NCI-H82 treated with DMSO at 0.1 percent for 48 hours (cell line): ENCODE measurements at regions not wholly inside any gene's neighbourhood (a gene's known extent, or its start where the extent isn't known, plus 50 kb on each side); places are given as distances from the start of the nearest gene placed in this dataset.

Experiments
- DNase-seq: peaks from one replicate; lab custom pipeline; 2025; ENCODE audit not compliant: unreplicated experiment; lab: John Stamatoyannopoulos, UW

DNA sequence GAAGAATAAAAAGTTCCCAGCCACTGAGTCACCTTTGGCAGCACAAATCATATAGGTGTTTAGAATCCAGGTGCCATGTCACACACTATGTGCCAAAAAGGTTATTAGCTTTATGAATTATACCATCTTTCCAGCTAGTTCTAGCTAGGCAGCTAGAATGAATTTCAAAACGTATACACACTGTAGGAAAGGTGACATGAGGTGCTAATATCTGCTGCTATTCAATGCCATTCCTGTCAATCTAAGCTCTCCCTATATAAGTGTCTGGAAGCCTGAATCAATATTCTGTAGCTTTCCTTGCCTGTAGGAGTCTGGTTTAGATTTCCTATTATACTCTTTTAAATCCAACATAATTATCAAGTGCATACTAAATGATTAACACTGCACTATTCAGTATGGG, 868.6 kb downstream of the GATA3 start:
- no peak for DNase-seq

DNA sequence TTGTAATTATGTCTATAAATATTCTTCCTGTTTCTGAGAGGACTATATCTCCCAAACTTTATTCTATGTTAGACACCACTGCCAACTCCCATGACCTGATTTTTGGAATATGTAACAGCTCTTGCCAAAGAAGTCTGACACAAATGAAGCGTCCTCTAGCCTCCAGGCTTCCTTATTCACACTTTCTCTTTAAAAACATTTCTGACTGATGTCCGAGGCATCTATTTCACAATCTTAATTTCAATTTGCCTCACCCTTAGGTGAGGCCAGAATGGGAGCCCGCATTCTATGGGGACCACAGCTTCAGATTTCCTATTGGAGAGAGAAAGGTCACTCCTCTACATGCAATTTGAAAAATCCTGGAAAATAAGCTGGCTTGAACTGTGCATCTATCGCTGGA, 873.2 kb downstream of the GATA3 start:
- no peak for DNase-seq

DNA sequence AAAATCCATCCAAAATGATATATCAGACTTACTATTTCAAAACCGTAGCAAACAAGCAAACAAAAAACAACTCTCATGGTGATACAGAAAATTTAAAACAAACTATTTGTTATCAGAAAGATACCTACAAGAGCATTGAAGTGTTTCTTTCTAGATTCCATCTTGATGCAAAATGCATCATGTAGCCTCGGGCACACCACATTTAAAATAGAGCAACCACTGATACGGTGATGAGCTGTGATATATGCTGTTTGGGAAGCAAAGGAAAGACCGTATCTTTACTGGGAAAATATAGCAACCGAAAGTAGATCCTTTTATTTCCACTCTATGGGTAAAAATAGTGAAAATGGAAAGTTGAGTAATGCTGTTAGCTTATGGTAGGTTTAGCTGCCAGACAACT, 892.0 kb downstream of the GATA3 start:
- DNase-seq = no peak

DNA sequence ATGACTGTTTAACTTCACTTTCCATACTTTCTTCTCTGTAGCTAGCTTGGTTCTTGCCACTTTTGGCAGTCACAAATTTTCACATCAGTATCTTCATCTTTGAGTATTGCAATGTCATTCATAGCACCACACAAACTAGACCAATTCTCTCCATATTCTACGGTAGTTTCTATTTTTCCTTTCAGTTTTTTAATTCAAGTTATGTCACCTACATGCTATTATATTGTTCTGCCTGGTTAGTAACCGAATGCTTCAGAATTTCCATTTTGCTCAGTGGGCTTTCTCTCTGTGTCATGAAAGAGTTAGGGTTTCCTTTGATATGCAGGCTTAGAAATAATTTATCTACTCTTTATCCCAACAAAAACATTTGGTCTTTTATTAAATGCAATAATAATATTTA, 896.5 kb downstream of the GATA3 start:
- no peak for DNase-seq

DNA sequence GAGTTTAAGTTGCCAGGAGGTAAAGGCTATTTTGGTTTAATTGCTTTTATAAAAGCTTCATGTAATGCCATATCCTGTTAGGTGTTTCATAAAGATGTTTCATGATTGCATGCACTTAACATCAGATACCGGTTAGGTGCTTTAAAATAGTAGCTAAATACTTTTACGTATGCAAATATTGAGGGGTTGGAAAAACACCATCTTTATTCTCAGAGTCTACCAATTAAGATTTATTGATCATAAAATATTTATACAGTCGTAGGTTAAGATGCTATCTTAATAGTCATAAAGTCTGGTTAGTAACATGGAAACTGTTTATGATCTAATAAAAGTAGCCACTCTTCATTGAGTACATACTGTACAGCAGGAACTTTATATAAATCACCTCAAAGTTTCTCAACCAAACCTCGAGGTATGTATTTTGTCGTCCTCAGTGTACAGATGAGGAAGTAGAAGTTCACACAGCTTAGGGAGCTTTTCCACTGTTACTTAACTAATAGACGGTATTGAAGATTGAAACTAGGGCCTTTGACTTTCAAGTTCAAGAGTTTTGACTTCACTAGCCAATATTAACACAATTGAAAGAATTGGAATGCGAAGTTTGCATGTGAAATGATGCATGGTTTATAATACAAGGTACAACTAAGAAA, 897.1 kb downstream of the GATA3 start:
- no peak for DNase-seq

DNA sequence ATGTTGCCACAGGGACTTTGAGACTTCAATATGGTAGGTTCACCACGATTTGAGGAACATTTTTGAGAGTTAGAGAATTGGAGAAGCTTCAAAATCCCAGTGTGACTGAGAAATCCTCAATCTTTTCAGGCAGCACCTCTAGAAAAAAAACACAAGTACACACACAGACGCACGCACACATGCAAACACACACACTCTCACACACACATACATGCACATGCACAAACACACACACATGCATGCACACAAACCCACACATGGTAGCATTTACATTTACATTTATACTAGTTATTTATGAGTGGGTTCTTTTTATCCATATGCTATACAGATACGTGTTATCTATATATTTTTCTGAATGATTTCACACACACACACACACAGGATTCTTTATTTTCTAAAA, 901.9 kb downstream of the GATA3 start:
- DNase-seq = no peak

DNA sequence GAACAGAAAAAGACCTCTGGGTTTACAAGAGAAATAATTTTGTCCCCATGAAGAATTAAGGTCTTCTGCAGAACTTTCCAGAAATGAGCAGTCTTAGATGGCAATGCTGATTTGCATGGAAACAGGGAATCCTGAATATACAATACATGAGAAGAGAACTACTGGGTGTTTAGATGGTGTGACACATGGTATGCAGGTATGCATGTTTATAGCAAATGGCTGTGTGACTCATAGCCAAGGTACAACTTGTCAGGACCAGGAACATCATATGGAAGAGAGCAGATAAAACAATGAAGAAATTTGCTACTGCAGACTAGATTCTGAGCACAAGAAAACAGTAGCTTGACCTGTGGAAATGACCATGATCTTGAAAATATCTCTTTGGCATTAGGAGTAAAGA, 907.8 kb downstream of the GATA3 start:
- DNase-seq = no peak

DNA sequence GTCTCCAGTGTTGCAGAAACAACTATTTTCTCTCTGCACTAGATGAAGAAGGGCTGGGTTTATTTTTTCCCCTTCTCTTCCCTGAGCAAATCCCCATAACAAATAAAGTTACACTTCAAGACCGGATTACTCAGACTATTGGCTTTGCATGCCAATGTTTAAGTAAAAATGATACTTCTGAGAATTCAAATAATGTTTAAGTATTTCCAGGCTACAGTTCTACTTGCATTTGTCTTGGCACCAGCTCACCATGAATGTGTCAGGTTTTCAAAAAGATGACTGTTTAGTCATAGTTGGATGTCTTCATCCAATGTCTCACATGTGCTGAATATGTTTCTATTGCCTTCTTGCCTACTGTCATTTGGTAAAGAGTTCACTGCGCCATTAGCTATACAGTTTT, 912.6 kb downstream of the GATA3 start:
- DNase-seq = no peak

DNA sequence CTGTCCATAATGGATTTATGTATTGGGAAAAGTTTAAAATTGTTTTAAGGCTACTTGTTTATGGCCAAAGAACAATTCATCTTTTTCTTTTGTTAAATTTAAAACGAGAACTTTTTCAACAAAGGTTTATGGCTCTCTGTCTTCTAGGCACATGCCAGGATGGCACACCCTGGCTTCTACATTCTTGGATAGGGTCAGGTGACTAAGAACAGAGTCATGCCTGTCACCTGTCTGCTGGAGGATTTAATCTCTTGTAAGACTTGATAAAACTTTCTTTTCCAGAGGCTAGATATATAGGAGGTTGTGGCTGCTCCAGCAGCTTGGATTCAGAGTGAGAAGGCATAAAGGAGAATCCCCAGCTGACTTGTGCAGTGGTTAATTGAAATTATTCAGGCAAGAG, 915.4 kb downstream of the GATA3 start:
- DNase-seq = no peak

DNA sequence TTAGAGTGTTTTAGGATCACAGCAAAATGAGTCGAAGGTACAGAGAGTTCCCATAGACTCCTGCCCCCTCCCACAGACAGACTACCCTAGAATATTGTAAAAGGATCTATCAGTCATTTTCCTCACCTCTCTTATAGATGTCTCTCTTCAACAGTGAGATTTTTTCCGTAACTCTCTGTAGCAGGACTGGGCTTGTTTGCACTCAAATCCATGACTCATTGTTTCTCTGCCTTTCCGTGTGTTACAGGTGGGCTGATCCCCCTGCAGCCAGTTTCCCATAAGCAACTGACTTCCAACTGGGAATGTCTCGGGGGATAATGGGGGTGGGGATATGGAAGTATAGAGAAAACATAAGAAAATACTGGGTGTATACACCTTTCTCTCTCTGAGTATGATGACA, 921.0 kb downstream of the GATA3 start:
- no peak for DNase-seq

DNA sequence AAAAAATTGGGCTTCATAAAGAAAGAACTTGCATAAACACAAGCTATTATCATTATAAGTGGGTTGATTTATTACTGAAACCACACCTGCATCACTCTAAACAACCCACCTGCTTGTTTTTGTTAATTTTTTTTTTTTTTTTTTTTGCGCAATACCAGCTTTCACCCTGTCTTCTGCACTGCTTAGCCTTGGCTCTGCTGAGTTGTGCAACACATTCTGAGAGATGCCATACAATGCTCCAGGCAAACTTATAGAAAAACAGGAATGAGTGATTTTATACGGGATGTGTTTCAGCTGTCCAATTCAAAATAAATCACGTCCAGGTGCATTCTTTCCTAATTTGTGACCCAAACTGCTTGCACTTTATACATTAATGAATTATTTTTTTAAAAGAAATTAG, 923.6 kb downstream of the GATA3 start:
- no peak for DNase-seq

DNA sequence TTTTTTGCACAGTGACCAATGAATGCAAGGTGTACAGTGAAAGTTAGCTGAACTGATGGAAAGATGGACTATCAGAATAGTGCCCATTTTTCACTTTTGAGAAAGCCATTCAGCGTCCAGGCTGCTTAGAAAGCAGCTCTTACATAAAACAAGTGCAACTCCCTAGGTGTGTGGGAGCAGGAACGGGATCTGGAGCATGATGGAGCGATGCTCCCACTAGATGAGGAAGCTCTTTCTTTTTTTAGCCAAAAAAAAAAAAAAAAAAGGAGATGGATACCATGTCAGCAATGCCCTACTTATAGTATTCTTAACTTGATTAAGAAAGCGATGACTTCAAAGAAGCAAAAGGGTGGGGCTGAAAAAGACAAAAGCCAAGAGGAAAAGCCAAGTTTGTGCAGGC, 925.5 kb downstream of the GATA3 start:
- no peak for DNase-seq

DNA sequence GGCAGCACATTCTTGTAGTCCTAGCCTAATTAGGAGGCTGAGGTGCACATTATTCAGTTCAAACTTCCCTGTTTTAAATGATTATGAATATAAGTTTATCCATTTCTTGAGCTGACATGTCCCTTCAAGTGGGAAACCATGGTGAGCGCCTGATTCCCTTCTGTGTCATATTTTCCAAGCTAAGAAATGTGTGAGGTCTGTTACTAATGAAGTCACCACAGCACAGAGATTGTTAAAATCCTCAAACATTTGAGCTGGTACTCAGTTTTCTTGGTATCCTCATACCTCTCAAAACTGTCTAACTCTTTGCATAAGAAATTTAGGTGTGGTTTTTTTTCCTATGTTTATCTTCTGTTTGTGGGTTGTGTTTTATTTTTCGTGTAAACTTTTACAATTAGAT, 926.8 kb downstream of the GATA3 start:
- DNase-seq = no peak

DNA sequence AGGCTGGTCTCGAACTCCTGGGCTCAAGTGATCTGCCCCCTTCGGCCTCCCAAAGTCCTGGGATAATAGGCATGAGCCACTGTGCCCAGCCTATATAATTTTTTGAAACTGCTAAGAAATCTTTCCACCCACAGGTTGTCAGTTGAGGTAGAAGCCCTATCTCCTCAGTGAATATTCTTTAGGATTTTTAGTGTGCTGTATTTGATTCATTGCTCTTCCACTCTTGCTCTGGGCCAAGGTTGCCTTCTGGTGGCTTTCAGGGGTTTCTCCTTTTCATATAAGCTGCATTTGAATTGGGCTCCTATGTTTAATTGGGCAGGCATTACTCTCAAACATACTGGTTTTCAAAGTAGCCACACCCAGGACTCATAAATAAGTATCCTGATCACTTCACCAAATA, 931.2 kb downstream of the GATA3 start:
- no peak for DNase-seq

DNA sequence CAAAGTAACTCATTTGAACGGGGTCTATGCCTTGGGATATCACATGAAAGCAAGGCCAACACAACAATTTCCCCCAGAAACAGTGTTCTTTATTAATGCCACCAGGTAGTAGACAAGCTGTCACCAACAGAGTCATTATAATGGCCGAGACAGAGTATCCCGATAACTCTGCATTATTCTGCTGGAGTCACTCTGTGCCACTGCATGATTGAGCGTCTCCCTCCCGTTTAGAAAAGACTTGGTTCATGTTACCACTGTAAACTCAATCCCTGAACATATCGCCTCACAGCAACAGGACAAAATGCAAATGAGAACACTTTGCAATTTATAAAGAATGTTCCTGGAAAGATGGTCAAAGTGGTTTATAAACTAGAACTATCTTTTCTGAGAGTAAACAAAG, 932.5 kb downstream of the GATA3 start:
- DNase-seq = no peak

DNA sequence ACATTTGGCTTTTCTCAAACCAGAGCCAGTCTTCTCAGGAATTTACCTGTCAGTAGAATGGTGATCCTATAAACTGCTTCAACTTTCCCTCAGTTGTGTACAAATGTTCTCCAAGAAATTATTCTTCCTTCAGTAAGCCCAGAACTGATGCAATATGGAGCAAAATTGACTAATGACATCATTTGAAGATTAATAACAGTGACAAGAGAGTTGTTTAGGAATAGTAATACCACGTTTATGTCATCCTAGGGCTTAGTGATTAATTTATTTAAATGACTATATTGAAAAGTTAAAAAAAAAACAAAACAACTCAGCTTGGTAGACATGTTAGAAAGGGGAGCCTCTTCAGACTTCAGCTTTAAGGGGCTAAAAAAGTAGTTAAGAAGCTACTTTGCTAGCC, 933.2 kb downstream of the GATA3 start:
- DNase-seq = no peak

DNA sequence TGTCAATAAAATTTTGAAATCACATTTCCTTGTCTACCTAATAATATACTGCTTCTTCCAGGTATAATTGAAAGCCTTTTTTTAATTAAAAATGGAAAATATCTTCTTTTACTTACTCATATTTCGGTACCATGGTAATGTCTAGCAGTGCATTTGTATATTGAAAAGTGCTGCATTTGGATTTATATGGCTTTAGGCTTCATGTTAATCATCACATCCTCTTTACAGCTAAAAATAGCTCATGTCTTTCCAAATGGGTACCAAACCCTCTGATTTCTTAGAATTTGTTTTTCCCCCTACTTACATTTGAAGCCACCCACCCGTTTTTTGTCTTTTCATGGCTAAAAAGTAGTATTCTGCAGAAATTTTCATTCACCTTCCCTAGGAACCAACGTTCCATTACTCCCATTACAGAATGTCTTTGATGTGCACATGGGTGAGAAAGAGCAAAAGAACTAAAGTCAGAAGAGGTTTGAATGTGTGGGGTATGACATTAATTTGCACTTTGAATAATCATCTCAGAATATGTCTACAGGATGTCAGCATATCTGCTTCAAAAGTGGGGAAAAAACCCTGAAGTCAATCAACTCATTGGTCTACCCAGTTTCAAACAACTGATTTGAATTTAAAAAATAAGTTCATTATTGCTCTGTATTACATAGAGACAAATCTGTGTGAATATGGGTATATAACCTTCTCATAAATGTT, 935.9 kb downstream of the GATA3 start:
- no peak for DNase-seq

DNA sequence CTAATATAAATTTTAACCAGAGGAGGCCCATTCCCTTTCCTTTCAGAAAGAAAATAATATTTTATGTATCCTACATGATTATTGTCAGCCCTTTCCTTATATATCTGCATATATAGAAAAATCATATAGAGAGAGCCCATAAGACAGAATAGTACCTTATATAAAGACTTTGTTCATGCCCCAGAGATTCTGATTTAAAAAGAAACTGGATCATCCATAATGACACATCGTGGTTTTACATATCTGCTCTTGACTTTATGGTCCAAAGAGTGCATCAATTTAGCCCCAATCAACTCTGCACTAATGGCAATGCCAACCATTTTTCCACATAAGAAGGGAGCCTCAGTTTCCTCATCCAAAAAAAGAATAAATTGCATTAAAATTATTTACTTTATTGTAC, 937.5 kb downstream of the GATA3 start:
- no peak for DNase-seq

DNA sequence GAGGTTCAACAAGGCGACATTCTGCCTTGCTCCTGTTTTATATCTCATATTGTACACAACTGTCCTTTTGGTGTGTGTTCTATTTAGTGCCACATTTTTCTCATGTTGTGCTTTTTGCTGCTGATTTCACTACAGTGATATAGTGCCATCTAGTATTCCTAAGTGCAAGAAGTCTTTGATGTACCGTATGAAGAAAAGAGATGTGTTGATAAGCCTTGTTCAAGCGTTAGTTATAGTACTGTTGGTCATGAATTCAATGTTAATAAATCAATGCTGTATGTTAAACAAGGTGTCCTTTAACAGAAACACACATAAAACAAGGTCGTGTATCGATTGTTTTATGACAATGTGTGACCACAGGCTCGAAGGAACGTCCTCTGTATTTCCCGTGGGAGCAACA, 939.4 kb downstream of the GATA3 start:
- no peak for DNase-seq

DNA sequence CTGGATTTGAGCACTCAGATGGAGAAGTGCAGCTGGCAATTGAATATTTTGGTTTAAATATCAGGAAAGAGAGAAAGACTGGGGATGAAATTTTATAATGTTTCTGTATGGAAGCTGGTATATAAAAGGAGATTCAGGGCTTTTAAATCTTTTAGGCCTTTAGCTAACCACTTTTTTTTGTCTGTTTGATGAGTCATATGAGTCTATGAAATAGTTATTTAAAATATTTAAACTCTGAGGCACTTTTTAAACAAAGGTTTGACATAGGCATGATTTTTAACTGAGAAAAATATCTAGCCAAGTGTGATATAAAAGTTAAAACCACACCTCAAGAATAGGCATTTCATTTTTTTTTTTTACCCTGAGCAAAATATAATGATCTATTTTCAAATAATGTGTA, 944.3 kb downstream of the GATA3 start:
- DNase-seq = no peak

DNA sequence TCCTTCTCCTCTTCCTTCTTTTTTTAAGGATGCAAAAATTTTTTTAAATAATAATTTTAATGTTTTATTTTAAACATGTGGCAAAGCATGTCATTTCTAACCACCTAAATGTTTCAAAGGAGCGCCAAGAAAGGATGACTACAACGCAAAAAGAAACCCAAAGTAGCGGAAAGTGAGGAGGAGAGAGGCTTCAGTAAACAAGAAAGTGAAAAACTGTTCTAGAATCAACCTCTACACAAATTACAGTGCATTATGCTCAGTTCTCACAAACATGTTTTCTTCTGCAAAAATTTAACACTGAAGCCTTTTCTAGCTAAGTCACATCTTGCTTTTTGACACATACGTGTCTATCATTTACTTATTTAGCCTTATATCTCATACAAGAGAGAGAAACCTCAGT, 948.6 kb downstream of the GATA3 start:
- no peak for DNase-seq

DNA sequence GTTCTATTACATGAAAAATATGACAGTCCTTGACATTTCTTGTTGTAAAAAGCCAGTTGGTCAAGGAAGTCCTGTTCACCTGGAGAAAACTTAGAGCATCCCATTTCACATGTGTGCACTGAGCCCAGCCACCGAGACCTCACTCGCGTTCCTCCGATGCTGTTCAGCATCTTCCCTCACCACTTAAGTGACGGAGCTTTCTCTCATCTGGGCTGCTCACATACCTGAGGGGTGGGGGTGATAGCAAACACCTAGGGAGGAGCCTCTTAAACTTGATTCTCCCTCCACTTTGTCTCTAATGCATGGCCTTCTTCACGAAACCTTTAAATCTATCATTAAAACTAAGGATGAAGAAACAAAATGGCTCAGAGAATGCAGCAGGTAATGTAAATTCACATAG, 950.2 kb downstream of the GATA3 start:
- DNase-seq = no peak

DNA sequence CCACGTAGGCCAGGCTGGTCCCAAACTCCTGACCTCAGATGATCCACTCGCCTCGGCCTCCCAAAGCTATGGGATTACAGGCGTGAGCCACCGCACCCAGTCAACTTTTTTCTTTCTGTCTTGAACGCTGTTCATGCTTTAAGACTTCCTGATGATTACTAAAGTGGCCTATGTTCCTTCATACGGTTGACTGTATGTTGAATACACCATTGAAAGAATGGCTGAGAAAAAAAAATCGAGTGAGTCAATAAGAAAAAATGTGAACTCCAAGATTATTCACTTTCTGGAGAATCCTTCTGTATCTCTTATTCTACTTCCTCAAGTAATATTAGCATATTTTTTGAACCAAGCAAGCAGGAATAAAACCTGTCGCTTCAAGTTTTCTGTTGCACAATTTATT, 955.0 kb downstream of the GATA3 start:
- DNase-seq = no peak
